GM12878 (cell line): ENCODE measurements at regions not wholly inside any gene's neighbourhood (a gene's known extent, or its start where the extent isn't known, plus 50 kb on each side); places are given as distances from the start of the nearest gene placed in this dataset.

ENCODE experiments used
- ATAC-seq: fragments of 200-7000 bp; cut with Tn5 transposase; 3 replicates; pipeline ENCODE4 v1.9.1; 2020; ENCODE audit warnings: mild to moderate bottlenecking, moderate library complexity
- BruUV-seq: library from RNA; stranded (reverse); fragments of 400-500 nt; replicated peaks from 2 replicates; lab custom pipeline; 2021; lab: Mats Ljungman, UMichigan
- CTCF ChIA-PET: fragments of 300-600 bp; sonication (Branson Sonifier 250); formaldehyde crosslinking; extraction: SDS; loops from one replicate; lab custom pipeline; 2021; ENCODE audit warnings: inconsistent platforms; lab: Yijun Ruan, JAX
- POLR2A ChIA-PET: fragments of 350-600 bp; formaldehyde crosslinking; extraction: SDS; loops from one replicate; lab custom pipeline; 2021; ENCODE audit warnings: inconsistent platforms; lab: Charles Lee
- RAD21 ChIA-PET: fragments of 300-600 bp; sonication (Branson Sonifier 250); formaldehyde crosslinking; loops from one replicate; lab custom pipeline; 2023; ENCODE audit warnings: antibody characterized with exemption; ENCODE audit not compliant: unreplicated experiment; lab: Charles Lee
- SMC1A ChIA-PET: fragments of 300-600 bp; sonication (Branson Sonifier 250); formaldehyde crosslinking; loops from one replicate; lab custom pipeline; 2023; ENCODE audit not compliant: unreplicated experiment, uncharacterized antibody; lab: Charles Lee
- DNase-seq: peaks from one replicate; pipeline ENCODE4 v3.0.0-alpha.2; 2011; ENCODE audit warnings: low read depth, low spot score
- FAIRE-seq: peaks from 3 replicates; lab custom pipeline; 2011; peaks lifted over from hg19 to GRCh38; lab: Jason Lieb, UNC
- H2AFZ ChIP-seq: 2 replicates; pipeline ENCODE4 v1.6.0; 2011; ENCODE audit warnings: low read depth, low read length, control low read depth; ENCODE audit not compliant: control insufficient read depth
- H3K27ac ChIP-seq: 2 replicates; pipeline ENCODE4 v1.5.1; 2011; ENCODE audit warnings: control low read depth; ENCODE audit not compliant: control insufficient read depth, insufficient read depth
- H3K27me3 ChIP-seq, 2 experiments: replicated peaks in 1 of 2; 2 replicates each; pipeline versions ENCODE4 v1.6.0 to v1.6.1; 2011; ENCODE audit warnings: low read length in 1 of 2; ENCODE audit not compliant: control insufficient read depth in 2 of 2, insufficient read depth in 2 of 2
- H3K36me3 ChIP-seq, 2 experiments: 2 replicates each; pipeline ENCODE4 v1.5.1; 2011; ENCODE audit warnings: low read length in 1 of 2; ENCODE audit not compliant: control insufficient read depth in 2 of 2, insufficient read depth in 2 of 2
- H3K4me1 ChIP-seq: 2 replicates; pipeline ENCODE4 v1.6.1; 2011; ENCODE audit warnings: mild to moderate bottlenecking, low read length, moderate library complexity, mixed read lengths; ENCODE audit not compliant: control insufficient read depth, insufficient read depth
- H3K4me2 ChIP-seq: 2 replicates; pipeline ENCODE4 v1.6.0; 2011; ENCODE audit warnings: control low read depth; ENCODE audit not compliant: control insufficient read depth, insufficient read depth
- H3K4me3 ChIP-seq: fragments of 200-600 bp; sonication (generic); 2 replicates; pipeline ENCODE4 v1.5.1; 2016
- H3K79me2 ChIP-seq: 2 replicates; pipeline ENCODE4 v1.6.0; 2011; ENCODE audit warnings: low read length; ENCODE audit not compliant: control insufficient read depth, insufficient read depth
- H3K9ac ChIP-seq: 2 replicates; pipeline ENCODE4 v1.8.0; 2011; ENCODE audit warnings: low read length, control low read depth, mixed read lengths; ENCODE audit not compliant: control insufficient read depth, insufficient read depth
- H3K9me3 ChIP-seq: replicated peaks from 3 replicates; pipeline ENCODE4 v1.5.1; 2011; ENCODE audit warnings: mild to moderate bottlenecking, low read length; ENCODE audit not compliant: control insufficient read depth, insufficient read depth
- H4K20me1 ChIP-seq: 2 replicates; pipeline ENCODE4 v1.6.0; 2011; ENCODE audit not compliant: control insufficient read depth, insufficient read depth
- ASH2L ChIP-seq: fragments of 300-600, 200-600 bp; sonication (generic); IDR thresholded peaks from 2 replicates; pipeline ENCODE4 v1.6.1; 2017; ENCODE audit warnings: low read depth, mild to moderate bottlenecking, borderline replicate concordance
- ATF3 ChIP-seq: IDR thresholded peaks from 2 replicates; pipeline ENCODE4 v1.6.1; 2011; ENCODE audit warnings: low read depth, mild to moderate bottlenecking, low read length, moderate library complexity, borderline replicate concordance; ENCODE audit errors: extremely low read depth
- CBX5 ChIP-seq: sonication (generic); IDR thresholded peaks from 2 replicates; pipeline ENCODE4 v1.6.1; 2016; ENCODE audit warnings: low read depth, moderate library complexity, mild to moderate bottlenecking, inconsistent platforms
- EGR1 ChIP-seq, 2 experiments: IDR thresholded peaks; 1 replicate in 1 of 2; 2 replicates in 1 of 2; pipeline ENCODE4 v1.6.1; 2011 to 2012; ENCODE audit warnings: low read depth in 2 of 2, low read length in 2 of 2, borderline replicate concordance in 1 of 2, mild to moderate bottlenecking in 1 of 2, moderate library complexity in 1 of 2
- ESRRA ChIP-seq: IDR thresholded peaks from 2 replicates; pipeline ENCODE4 v1.6.1; 2012; ENCODE audit warnings: mild to moderate bottlenecking, low read length, improper control_type of control experiment
- MEF2B ChIP-seq: fragments of 450-650 bp; IDR thresholded peaks from 2 replicates; pipeline ENCODE4 v1.6.1; 2018; ENCODE audit warnings: mild to moderate bottlenecking, moderate library complexity; ENCODE audit not compliant: partially characterized antibody, poor library complexity, severe bottlenecking
- PAX5 ChIP-seq: IDR thresholded peaks from 2 replicates; pipeline ENCODE4 v1.6.1; 2011; ENCODE audit warnings: low read depth, low read length, borderline replicate concordance
- RAD21 ChIP-seq: IDR thresholded peaks from 2 replicates; pipeline ENCODE4 v1.6.1; 2011; ENCODE audit warnings: mild to moderate bottlenecking, low read depth, low read length, moderate library complexity; ENCODE audit not compliant: insufficient read depth
- SIN3A ChIP-seq: IDR thresholded peaks from 2 replicates; pipeline ENCODE4 v1.6.1; 2012; ENCODE audit warnings: low read depth, low read length, improper control_type of control experiment
- SMAD5 ChIP-seq: IDR thresholded peaks from 2 replicates; pipeline ENCODE4 v1.6.1; 2016; ENCODE audit warnings: antibody characterized with exemption, low read depth
- SRF ChIP-seq, 2 experiments: IDR thresholded peaks; 2 replicates each; pipeline ENCODE4 v1.6.1; 2011; ENCODE audit warnings: low read depth in 2 of 2, low read length in 2 of 2, mild to moderate bottlenecking in 1 of 2, moderate library complexity in 1 of 2
- ZNF592 ChIP-seq: fragments of 450-650 bp; IDR thresholded peaks from 2 replicates; pipeline ENCODE4 v1.6.1; 2017; ENCODE audit warnings: mild to moderate bottlenecking, moderate library complexity
- WGBS: methylation state at CpG from one replicate; pipeline ENCODE4 v1.1.6; 2016; ENCODE audit warnings: low lambda C conversion rate; ENCODE audit not compliant: insufficient replicate concordance, insufficient coverage; ENCODE audit errors: missing lambda C conversion rate; 5-methylcytosine and 5-hydroxymethylcytosine counted together
- in situ Hi-C: fragments of 300-500 bp; cut with MboI; formaldehyde crosslinking; loops from 9 replicates; pipeline ENCODE4 v1.14.3; 2018; ENCODE audit warnings: mixed read lengths
- intact Hi-C: fragments of 100-400 bp; cut with micrococcal nuclease; formaldehyde crosslinking; loops from one replicate; pipeline ENCODE4 v1.14.2; 2022; ENCODE audit not compliant: unreplicated experiment

GRCh38 chr9:104245925-104246324, 151.8 kb downstream of the SMC2 start:
- Histone ChIP-seq H3K4me2 (no peak overlapping the region), H4K20me1 (no peaks in the 10 kb centered on the region), H3K4me3 (no peak overlapping the region), H3K36me3 (no peaks in the 10 kb centered on the region), H3K9me3 (no peaks in the 10 kb centered on the region), H3K4me1 (no peaks in the 10 kb centered on the region), H3K27me3 (no peaks in the 10 kb centered on the region), H3K27ac (no peak overlapping the region), H3K79me2 (no peaks in the 10 kb centered on the region), H3K9ac (no peak overlapping the region), H2AFZ (no peak overlapping the region)
- in situ Hi-C loops, result no loop called here
- ChIA-PET SMC1A (no interaction called here), POLR2A (no interaction called here), CTCF (no interaction called here), RAD21 (no interaction called here)
- DNase-seq (no peak), ATAC-seq (no peak), FAIRE-seq (no peak)
- WGBS, result 20% methylated on average over 1 of the region's 1 CpG
- intact Hi-C loops, result no loop called here
- TF ChIP-seq RAD21 (no peak), SMAD5 (no peak), ESRRA (no peak), SIN3A (no peak), ATF3 (no peak), ZNF592 (no peak), CBX5 (no peak), EGR1 (IDR thresholded peaks at IDR 0.05; ENCODE audit: borderline replicate concordance in 1 of 2, low read depth in 2 of 2, low read length in 2 of 2) (no peak), MEF2B (no peak), ASH2L (no peak), PAX5 (no peak), SRF (IDR thresholded peaks at IDR 0.05; ENCODE audit: low read depth in 2 of 2, low read length in 2 of 2) (no peak)
- no TSS peak for BruUV-seq
